Caco-2 (cell line): ENCODE measurements at regions not wholly inside any gene's neighbourhood (a gene's known extent, or its start where the extent isn't known, plus 50 kb on each side); places are given as distances from the start of the nearest gene placed in this dataset.

Source experiments
- BruUV-seq: library from RNA; stranded (reverse); fragments of 400-500 nt; replicated peaks from 2 replicates; lab custom pipeline; 2021; lab: Mats Ljungman, UMichigan
- CTCF ChIA-PET: fragments of 300-600 bp; sonication (Branson Sonifier 250); formaldehyde crosslinking; loops from one replicate; lab custom pipeline; 2022; ENCODE audit warnings: antibody characterized with exemption; lab: Charles Lee
- POLR2A ChIA-PET: fragments of 300-600 bp; sonication (Branson Sonifier 250); formaldehyde crosslinking; loops from one replicate; lab custom pipeline; 2022; ENCODE audit warnings: antibody characterized with exemption; lab: Charles Lee
- DNase-seq, 2 experiments: peaks; one replicate each; pipeline versions ENCODE4 v3.0.0 to v3.0.0-alpha.2; 2020 to 2022
- H3K27me3 ChIP-seq: replicated peaks from 2 replicates; pipeline ENCODE4 v1.6.0; 2011; ENCODE audit warnings: low read length; ENCODE audit not compliant: control insufficient read depth, insufficient read depth
- H3K36me3 ChIP-seq: 2 replicates; pipeline ENCODE4 v1.5.1; 2011; ENCODE audit warnings: low read length; ENCODE audit not compliant: control insufficient read depth, insufficient read depth
- H3K4me1 ChIP-seq: fragments of 250-450 bp; sonication (Bioruptor Pico); 2 replicates; pipeline ENCODE4 v1.5.1; 2020; ENCODE audit warnings: mild to moderate bottlenecking
- H3K4me3 ChIP-seq: 2 replicates; pipeline ENCODE4 v1.5.1; 2011; ENCODE audit warnings: low read depth, mild to moderate bottlenecking, control low read depth, low read length
- H3K9me3 ChIP-seq: fragments of 250-450 bp; sonication (Bioruptor Pico); 2 replicates; pipeline ENCODE4 v1.5.1; 2020; ENCODE audit warnings: mild to moderate bottlenecking, moderate library complexity
- H3K27ac Mint-ChIP-seq: one replicate; pipeline ENCODE4 v1.8.0; 2022; ENCODE audit warnings: mixed read lengths; ENCODE audit not compliant: unreplicated experiment
- H3K27me3 Mint-ChIP-seq: one replicate; pipeline ENCODE4 v1.8.0; 2022; ENCODE audit warnings: mixed read lengths; ENCODE audit not compliant: insufficient read depth, unreplicated experiment
- H3K36me3 Mint-ChIP-seq: one replicate; pipeline ENCODE4 v1.8.0; 2022; ENCODE audit warnings: mild to moderate bottlenecking, mixed read lengths; ENCODE audit not compliant: insufficient read depth, unreplicated experiment
- H3K4me1 Mint-ChIP-seq: one replicate; pipeline ENCODE4 v1.8.0; 2022; ENCODE audit warnings: low read depth, mixed read lengths; ENCODE audit not compliant: unreplicated experiment
- H3K4me3 Mint-ChIP-seq: one replicate; pipeline ENCODE4 v1.8.0; 2022; ENCODE audit warnings: mild to moderate bottlenecking, moderate library complexity, mixed read lengths; ENCODE audit not compliant: unreplicated experiment
- H3K9me3 Mint-ChIP-seq: one replicate; pipeline ENCODE4 v1.8.0; 2022; ENCODE audit warnings: mixed read lengths; ENCODE audit not compliant: unreplicated experiment
- CTCF ChIP-seq, 2 experiments: fragments of 200-600 bp in 1 of 2; IDR thresholded peaks; 1 replicate in 1 of 2; 2 replicates in 1 of 2; pipeline versions ENCODE4 v1.5.1 to v1.8.0; 2011 to 2022; ENCODE audit warnings: antibody characterized with exemption in 1 of 2, control low read depth in 1 of 2, inconsistent platforms in 1 of 2, low read depth in 1 of 2, low read length in 1 of 2, mild to moderate bottlenecking in 1 of 2, moderate library complexity in 1 of 2; ENCODE audit not compliant: insufficient read depth in 1 of 2, severe bottlenecking in 1 of 2, unreplicated experiment in 1 of 2
- intact Hi-C: fragments of 100-400 bp; cut with micrococcal nuclease; formaldehyde crosslinking; loops from one replicate; pipeline ENCODE4 v1.10.0; 2022; ENCODE audit not compliant: unreplicated experiment

GRCh38 chr9:86508208-86508903 is 154.1 kb upstream of the TUT7 start:
- no peak overlapping the region for H3K4me3 ChIP-seq
- H3K36me3 ChIP-seq = no peaks in the 10 kb centered on the region
- H3K4me1 ChIP-seq = no peaks in the 10 kb centered on the region
- intact Hi-C loops = no loop called here
- Mint-ChIP-seq H3K36me3 (no peaks in the 10 kb centered on the region), H3K9me3 (no peaks in the 10 kb centered on the region), H3K27me3 (no peaks in the 10 kb centered on the region), H3K4me1 (no peaks in the 10 kb centered on the region), H3K4me3 (no peak overlapping the region), H3K27ac (no peak overlapping the region)
- ChIA-PET POLR2A (no interaction called here), CTCF (no interaction called here)
- BruUV-seq = no TSS peak
- no peak for TF ChIP-seq CTCF (IDR thresholded peaks at IDR 0.05; ENCODE audit: insufficient read depth in 1 of 2, low read depth in 1 of 2, low read length in 1 of 2, severe bottlenecking in 1 of 2, unreplicated experiment in 1 of 2)
- H3K9me3 ChIP-seq = no peaks in the 10 kb centered on the region
- no peak for DNase-seq
- no peaks in the 10 kb centered on the region for H3K27me3 ChIP-seq

- Mint-ChIP-seq H3K4me3 (no peak overlapping the region), H3K36me3 (no peaks in the 10 kb centered on the region), H3K4me1 (no peaks in the 10 kb centered on the region), H3K27me3 (no peaks in the 10 kb centered on the region), H3K9me3 (no peaks in the 10 kb centered on the region), H3K27ac (no peak overlapping the region)
- Histone ChIP-seq H3K36me3 (no peaks in the 10 kb centered on the region), H3K4me3 (no peak overlapping the region), H3K27me3 (no peaks in the 10 kb centered on the region), H3K9me3 (no peaks in the 10 kb centered on the region), H3K4me1 (no peaks in the 10 kb centered on the region)
- intact Hi-C loops = no loop called here
- DNase-seq = no peak
- ChIA-PET POLR2A (no interaction called here), CTCF (no interaction called here)
- BruUV-seq = no TSS peak
- TF ChIP-seq CTCF (IDR thresholded peaks at IDR 0.05; ENCODE audit: insufficient read depth in 1 of 2, low read depth in 1 of 2, low read length in 1 of 2, severe bottlenecking in 1 of 2, unreplicated experiment in 1 of 2) = no peak
Measured at GRCh38 chr9:86507212-86507630, 153.0 kb upstream of the TUT7 start.

- CTCF ChIA-PET = no interaction called here
- no peaks in the 10 kb centered on the region for H3K36me3 ChIP-seq
- H3K27ac Mint-ChIP-seq = no peak overlapping the region
- no peak overlapping the region for H3K4me3 Mint-ChIP-seq
- H3K27me3 ChIP-seq = no peaks in the 10 kb centered on the region
- no peaks in the 10 kb centered on the region for H3K27me3 Mint-ChIP-seq
- no peaks in the 10 kb centered on the region for H3K4me1 Mint-ChIP-seq
- no peak for TF ChIP-seq CTCF (IDR thresholded peaks at IDR 0.05; ENCODE audit: insufficient read depth in 1 of 2, low read depth in 1 of 2, low read length in 1 of 2, severe bottlenecking in 1 of 2, unreplicated experiment in 1 of 2)
- no peak overlapping the region for H3K4me3 ChIP-seq
- H3K9me3 Mint-ChIP-seq = no peaks in the 10 kb centered on the region
- DNase-seq = no peak
- H3K4me1 ChIP-seq = no peaks in the 10 kb centered on the region
- POLR2A ChIA-PET = no interaction called here
- H3K9me3 ChIP-seq = no peaks in the 10 kb centered on the region
- H3K36me3 Mint-ChIP-seq = no peaks in the 10 kb centered on the region
- no TSS peak for BruUV-seq
- intact Hi-C loops = no loop called here
Measured at GRCh38 chr9:86503942-86504341, 149.7 kb upstream of the TUT7 start.
